ENCODE measurements at regions not wholly inside any gene's neighbourhood (a gene's known extent, or its start where the extent isn't known, plus 50 kb on each side); places are given as distances from the start of the nearest gene placed in this dataset.

DNA sequence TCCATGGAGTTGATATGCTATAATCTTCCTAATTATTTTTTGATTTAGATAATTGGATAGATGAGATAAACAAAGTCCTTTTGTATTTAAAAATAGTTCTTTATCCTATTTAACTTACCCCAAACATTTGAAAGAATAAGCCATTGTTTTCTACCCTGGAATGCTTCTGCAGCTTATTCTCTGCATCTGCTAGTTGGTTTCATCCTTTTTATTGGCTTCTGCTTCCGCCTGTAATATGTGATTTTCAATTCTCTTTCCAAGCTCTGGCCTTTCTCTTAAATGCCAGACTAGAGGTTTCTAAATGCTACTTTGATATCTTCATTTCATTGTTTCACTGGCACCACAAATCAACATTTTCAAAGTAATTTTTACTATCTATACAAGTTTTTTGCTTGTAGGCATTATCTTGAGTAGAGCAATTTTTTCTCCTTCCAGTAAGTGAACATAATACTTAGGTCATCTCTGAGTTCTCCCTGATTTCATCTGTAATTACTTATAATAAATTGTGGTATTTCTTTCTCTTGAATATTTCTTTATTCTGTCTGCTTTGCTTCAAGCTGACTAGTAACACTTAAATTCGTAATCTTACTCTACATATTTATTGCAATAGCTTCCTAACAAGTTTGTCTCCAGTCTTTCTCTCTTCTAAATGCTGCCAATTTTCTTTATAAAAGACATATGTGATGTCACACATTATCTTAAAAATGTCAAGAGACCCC is 958.4 kb downstream of the SLC6A15 start:
- TF ChIP-seq, protein P1, sequence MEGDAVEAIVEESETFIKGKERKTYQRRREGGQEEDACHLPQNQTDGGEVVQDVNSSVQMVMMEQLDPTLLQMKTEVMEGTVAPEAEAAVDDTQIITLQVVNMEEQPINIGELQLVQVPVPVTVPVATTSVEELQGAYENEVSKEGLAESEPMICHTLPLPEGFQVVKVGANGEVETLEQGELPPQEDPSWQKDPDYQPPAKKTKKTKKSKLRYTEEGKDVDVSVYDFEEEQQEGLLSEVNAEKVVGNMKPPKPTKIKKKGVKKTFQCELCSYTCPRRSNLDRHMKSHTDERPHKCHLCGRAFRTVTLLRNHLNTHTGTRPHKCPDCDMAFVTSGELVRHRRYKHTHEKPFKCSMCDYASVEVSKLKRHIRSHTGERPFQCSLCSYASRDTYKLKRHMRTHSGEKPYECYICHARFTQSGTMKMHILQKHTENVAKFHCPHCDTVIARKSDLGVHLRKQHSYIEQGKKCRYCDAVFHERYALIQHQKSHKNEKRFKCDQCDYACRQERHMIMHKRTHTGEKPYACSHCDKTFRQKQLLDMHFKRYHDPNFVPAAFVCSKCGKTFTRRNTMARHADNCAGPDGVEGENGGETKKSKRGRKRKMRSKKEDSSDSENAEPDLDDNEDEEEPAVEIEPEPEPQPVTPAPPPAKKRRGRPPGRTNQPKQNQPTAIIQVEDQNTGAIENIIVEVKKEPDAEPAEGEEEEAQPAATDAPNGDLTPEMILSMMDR (IDR thresholded peaks at IDR 0.05 in 8 of 11, conservative IDR thresholded peaks at IDR 0.05 in 3 of 11): no peak
- TF ChIP-seq POLR2A (IDR thresholded peaks at IDR 0.05): no peak
- TF ChIP-seq POLR2AphosphoS5 (IDR thresholded peaks at IDR 0.05): no peak

Measured in spleen (tissue), 7 donors.